ENCODE measurements at regions not wholly inside any gene's neighbourhood (a gene's known extent, or its start where the extent isn't known, plus 50 kb on each side); places are given as distances from the start of the nearest gene placed in this dataset.

- TF ChIP-seq CTCF (IDR thresholded peaks at IDR 0.05; ENCODE audit: insufficient read depth, low read length), result no peak
- no peak for TF ChIP-seq POLR2AphosphoS5 (IDR thresholded peaks at IDR 0.05; ENCODE audit: low read depth)
- no peak for TF ChIP-seq GABPA (IDR thresholded peaks at IDR 0.05; ENCODE audit: low read depth)
- no peak for TF ChIP-seq REST (IDR thresholded peaks at IDR 0.05; ENCODE audit: insufficient replicate concordance, low read depth)
- no peak for TF ChIP-seq SPI1 (IDR thresholded peaks at IDR 0.05; ENCODE audit: borderline replicate concordance, low read depth)
These were observed 802.4 kb upstream of the ANO3 start for GRCh38 chr11:25529572-25529971.
